Occipital lobe (tissue), 1 donor: ENCODE measurements at regions not wholly inside any gene's neighbourhood (a gene's known extent, or its start where the extent isn't known, plus 50 kb on each side); places are given as distances from the start of the nearest gene placed in this dataset.
"Not testable (repeated sequence)": the region's sequence is repeated elsewhere in the genome, so short reads cannot be mapped to it uniquely, and the experiment has no call there.

ENCODE experiments used
- DNase-seq: peaks from one replicate; lab custom pipeline; 2025; lab: John Stamatoyannopoulos, UW

DNA sequence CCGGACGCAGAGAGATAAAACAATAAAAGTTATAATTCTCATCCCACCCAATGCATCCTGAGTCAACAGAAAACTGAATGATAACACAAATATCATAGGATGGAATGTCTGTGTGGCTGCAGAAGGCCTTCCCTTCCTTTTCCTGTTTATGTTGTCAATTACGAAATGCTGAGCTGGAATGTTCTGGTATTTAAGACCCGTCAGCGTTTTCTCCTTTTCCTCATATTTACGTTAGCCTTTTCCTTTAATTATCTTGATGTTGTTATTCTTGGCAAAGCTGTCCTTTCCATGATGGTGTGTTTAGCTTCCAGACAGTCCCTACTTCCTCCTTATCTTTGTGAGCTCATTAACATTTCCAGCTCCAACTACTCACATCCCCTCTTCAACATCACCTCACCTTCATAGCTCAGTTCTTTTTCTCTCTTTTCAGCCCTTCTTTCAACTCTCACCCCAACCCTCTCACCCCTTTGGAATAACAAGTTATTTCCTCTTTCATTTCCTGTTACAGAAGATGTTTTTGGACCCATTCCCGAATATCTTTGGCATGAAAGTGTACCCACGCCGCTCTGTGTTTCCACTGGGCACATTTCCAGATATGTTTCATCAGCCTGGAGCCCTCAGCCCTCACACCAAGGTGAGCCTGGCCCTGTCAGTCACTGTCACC lies 221.6 kb downstream of the NR2F1-AS1 start:
- no peak for DNase-seq

DNA sequence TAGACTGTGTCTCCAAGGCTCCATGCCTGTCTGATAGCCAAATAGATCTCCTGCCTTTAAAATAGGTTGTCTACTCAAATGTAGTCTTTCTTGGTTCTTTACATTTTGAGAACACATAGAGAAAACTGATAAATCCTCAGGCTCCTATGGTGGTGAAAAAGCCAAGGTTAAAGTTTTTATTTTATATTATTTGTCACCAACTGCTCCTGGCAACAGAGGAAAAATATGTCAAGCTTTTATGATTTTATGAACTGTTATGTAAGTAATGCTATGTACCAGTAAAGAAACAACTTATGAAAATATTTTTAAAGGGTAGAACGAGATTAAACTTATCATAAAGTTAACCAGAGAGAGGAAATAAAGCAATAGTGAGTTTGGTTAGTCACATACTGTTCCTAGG lies 222.8 kb downstream of the NR2F1-AS1 start:
- no peak for DNase-seq

DNA sequence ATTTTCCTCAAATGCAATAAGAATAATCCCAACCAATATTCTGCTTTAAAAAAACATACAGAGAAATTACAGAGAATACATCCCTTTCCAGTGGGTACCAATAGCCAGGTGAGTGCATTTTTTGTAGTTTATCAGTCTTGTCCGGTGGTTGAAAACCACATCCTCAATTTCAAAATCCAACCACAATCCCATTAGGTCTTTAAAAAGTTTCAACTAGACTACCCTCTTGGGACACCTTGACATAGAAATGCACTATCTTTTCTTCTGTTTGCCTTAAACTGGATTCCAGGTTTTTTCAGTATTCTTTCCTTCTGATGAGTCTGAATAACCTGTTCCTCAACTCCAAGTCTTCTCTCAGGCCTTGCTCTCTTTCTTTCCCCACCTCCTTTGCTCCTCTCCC lies 223.3 kb downstream of the NR2F1-AS1 start:
- DNase-seq = no peak

DNA sequence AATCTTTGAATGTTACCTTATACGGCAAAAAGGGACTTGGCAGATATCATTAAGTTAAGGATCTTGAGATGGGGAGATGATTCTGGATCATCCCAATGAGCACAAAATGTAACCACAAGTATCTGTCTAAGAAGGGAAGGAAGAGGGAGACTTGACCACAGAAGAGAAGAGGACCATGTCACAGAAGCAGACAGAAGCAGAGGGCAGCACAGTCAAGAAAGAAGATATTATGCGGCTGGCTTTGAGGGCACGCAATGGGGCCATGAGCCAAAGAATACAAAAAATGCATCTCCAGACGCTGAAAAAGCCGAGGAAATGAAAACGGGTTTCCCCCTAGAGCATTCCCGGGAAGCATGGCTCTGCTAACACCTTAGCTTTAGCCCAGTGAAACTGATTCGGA lies 225.3 kb downstream of the NR2F1-AS1 start:
- no peak for DNase-seq

DNA sequence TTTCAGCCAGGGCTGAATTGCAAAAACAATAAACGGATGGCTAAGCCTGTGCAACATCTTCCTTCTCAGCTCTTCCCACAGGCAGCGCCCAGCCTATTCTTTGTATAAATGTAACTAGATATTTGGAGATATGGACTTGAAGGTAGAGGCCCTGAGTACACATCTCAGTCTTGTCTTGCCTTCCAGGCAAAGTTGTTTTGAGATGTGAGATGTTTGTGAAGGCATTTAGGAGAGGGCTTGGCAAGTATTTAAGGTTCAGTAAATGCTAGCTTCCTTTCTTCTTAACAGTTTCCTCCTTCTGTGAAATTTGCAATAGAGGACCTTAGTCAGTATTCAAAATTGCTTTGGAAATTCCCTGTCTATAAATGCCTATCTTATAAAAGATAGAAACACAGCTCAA lies 228.8 kb downstream of the NR2F1-AS1 start:
- DNase-seq = no peak

DNA sequence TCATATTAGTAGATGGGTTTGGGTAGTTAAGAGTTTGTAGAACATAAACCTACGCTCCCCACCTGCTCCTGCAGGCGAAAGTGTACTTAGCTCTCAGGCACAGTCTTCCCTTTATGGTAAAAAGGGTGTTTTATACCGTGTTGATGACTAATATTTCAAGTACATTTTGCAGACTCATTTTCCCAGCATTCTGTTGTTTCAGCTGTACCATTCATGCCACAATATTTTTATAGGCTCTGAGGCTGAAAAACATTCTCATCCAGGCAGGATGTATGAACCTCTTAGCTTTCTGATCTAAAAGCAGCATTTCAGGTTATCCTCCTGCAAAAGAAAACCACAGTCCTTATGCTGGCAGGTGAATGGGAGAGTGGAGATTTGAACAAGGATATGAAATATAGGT lies 231.4 kb downstream of the NR2F1-AS1 start:
- DNase-seq = no peak

DNA sequence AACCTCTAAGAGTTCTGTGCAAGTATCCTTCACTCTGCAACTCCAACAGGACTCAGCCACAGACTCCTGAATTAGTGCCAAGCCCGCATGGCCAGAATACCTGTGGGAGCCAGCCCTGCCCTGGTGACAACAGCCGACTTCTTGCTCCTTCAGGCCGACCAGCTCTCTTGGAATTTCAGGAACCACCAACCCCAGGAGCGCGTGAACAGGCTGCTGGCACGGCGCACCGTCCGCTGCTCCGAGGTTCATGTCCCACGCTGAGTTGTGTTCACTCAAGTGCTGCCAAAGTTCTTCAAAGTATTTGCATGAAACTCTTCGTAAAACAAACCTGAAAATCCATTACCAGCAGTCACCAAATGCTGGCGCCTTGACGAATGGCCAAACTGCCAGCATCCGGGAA lies 232.8 kb downstream of the NR2F1-AS1 start:
- no peak for DNase-seq

DNA sequence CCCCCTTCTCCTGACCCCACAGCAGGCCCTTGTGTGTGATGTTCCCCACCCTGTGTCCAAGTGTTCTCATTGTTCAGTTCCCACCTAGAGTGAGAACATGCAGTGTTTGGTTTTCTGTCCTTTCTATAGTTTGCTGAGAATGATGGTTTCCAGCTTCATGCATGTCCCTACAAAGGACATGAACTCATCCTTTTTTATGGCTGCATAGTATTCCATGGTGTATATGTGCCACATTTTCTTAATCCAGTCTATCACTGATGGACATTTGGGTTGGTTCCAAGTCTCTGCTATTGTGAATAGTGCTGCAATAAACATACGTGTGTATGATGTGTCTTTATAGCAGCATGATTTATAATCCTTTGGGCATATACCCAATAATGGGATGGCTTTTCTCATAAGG lies 234.2 kb downstream of the NR2F1-AS1 start:
- DNase-seq = not testable (repeated sequence)

DNA sequence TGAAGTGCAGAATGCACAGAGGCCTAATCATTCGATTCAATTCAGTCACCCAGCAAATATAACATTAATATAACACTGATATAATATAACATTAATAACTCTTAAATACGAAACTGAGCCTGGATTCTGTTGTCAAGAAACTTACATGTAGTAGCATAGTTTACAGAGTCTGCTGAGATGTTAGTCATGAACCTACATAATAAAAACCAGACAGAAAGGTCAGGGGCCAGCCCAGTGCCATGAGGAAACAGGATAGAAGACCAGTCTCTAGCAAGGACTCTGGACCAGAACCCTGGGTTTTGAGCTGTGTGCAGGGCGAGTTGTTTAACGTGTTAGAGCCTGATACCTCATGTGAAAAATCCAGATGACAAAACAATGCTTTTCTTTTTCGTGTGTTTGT lies 234.7 kb downstream of the NR2F1-AS1 start:
- DNase-seq = no peak

DNA sequence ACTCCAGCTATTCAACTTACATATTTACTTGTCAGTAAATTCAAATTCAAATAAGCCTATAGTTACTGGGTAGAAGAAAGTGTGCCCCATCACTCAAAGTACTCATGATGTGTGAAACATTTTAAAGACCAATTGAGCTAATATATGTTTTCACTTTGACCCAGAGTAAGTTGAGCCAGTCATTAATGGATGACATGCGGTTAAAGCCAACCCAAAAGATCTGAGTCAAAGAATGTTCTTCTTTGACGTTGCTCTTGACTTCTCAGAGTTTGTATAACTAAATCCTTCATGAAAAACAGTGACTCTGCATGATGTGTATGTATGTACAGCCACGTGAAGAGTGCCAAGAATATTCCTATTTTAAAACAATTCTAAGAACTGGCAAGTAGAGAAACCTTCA lies 237.4 kb downstream of the NR2F1-AS1 start:
- DNase-seq = no peak

DNA sequence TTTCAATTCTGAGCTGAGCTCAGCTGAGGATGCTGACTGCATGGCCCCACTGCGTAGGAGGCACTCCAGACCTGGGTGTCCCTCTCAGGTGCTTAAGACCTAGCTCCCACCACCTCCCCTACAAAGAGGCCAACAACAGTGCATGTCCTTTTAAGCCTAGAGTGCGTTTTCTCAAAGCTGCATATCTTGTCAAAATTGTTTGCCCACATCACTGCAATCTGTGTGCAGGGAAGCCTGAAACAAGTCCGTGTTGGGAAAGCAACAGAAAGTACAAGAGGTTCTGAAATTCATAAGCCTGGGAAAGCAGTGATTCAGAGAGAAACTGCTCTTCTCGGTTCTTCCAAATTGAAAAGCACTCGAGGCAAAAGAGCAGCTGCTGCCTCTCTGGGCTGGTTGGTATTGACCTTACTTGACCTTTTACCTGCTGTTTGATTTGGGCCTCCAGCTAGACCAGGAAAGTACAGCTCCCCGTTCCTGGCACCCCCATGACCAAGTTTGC lies 238.4 kb downstream of the NR2F1-AS1 start:
- DNase-seq = peak; percentile 11

DNA sequence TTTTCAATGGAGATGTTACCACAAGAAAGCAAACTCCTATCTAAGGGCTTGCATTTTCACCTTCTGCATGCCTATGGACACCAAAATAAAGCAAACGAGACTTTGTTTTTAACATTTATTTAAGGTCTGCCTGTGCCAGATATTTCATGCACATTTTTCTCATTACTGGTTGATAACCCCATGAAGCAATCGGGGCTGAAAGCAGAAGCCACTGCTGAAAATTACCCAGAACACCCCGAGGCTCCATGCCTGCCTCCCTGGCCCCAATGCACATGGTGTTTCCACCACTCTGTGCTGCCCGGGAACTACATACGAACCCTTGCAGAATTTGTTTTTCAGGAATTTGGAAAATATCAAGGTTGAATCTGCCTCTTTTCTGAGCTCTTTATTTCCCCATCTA lies 240.1 kb downstream of the NR2F1-AS1 start:
- no peak for DNase-seq

DNA sequence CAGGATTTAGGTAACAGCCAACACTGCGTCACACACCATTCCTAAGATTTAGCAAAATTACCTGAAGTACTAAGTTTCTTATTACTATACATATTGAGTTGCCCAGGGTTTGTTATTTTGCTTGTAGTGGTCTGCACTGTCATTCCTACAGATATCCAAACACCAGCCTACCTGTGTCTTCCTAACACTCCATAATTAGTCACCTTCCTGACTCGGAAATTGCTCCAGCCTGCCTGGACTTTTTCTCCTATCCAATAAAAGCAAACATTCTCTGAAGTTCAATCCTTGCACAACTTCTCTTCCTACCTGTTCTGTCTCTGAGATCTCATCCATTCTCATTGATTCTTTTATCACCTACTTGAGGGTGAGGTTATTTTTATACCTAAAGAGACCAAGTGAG lies 243.9 kb downstream of the NR2F1-AS1 start:
- no peak for DNase-seq

DNA sequence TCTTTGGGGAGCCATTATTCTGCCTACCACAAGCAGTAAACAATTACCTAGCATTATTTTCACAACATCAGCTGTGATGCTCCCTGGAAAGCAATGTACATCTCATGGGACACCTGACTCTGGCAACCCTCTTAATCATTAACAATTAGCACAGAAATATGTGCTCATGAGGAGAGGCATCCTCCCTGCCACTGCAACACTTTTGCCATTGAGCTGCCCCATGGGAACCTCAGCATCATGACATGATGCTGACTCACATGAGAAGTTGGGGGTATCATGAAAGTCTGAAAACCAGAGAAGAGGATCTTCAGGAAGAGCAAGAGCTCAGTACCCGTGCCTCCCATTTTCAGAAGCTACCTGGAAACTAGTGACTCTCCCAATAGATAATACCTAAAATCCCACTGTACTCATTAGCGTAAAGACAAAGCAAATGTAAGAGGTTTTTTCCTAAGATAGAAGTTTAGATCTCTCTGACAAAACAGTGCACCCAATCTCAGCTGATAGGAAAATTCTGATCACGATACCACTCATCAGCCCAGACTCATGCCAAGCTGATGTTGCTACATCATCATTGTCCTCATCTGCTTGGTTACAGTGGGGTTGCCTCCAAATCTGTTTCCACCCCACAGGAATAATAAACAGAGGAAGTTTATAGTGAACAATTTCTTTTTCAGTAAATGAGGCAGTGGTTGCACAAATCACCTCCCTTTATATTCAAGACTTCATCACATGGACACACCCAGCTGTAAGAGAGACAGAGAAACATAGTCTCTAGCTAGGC lies 244.5 kb downstream of the NR2F1-AS1 start:
- DNase-seq = no peak

DNA sequence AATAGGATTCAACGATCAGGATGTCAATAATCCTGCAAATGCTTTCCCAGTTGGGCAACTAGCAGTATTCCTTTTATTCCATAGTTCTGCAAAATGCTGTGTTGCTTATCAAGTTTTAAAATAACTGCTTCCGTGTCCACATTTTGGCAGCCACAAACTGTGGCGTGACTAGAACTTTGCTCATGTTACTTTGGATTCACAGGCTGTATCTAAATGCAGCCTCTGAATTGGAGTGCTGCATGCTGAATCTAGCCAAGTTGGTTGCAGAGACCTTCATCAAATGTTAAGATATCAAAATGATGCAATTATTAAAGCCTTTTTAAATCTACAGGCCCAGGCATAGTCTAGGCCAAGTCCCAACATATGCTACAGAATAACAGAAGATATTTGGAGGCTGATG lies 249.2 kb downstream of the NR2F1-AS1 start:
- DNase-seq = peak; percentile 20

DNA sequence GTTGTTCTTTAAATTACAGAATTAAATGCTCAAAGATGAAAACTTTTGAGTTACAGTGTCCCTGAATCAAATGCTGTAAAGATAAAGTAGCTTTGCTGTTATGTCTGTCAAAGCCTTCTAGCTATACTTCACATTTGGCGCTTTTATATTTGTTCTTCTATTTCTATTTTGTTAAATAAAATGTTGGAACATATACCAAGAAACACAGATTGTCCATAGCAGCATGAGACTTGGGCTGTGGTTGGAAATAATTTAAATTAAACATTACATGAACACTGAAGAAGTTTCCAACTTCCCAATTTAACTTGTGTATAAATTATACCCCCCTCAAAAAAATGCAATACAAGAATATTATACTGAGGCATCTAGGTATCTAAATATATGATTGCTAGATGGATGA lies 249.8 kb downstream of the NR2F1-AS1 start:
- no peak for DNase-seq

DNA sequence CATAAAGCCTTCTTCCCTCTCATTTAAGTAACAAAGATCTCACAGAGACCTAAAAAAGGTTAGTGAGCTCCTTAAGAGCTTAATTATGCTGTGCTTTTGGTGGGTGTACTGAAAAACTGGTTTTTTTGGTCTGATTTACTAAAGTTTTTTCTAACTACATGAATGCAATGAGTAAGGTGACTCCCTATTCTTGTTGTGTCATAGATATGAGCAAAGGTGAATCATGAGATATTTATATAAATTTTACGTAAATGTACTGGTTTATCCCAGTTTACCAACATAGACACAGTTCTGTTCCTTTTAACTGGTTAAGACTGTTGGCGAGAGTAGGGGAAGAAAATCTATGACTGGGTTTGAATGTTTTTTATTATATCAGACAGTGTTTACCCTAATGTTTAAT lies 250.5 kb downstream of the NR2F1-AS1 start:
- DNase-seq = no peak

DNA sequence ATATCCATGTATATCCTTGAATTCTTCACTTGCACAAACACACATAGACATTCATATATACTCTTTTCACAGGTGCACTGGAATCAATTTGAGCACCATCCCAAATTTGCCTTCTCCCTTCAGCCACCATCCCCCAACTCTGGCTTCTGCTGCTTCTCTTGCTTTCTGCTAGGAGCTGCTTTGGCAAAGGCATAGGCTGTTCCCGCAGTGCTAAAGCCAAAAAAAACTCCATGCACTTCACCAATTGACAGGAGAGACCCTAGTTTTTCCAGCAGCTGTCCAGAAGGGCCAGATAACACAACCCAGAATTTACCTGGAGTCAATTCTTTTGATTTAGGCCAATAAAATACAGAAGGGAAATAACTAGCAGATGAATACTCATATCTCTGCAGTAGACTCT lies 251.3 kb downstream of the NR2F1-AS1 start:
- DNase-seq = peak; percentile 4

DNA sequence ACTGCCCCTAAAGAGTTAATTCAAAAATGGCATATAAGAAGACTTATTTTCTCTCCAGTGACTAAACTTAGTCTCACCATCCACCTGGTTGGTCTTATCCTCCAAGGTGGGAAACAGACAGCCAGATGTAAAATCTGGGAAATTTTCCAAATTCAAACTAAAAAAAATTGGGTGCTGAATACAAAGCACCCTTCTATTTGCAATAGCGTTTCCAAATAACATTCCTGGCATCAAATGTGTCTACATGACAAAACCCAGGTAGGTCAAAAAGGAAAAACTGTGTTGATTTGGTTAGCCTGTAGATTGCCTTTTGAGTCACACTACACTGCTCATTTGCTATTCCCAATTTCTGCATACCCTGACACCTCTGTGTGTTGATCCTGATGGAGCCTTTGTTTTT lies 252.2 kb downstream of the NR2F1-AS1 start:
- DNase-seq = no peak

DNA sequence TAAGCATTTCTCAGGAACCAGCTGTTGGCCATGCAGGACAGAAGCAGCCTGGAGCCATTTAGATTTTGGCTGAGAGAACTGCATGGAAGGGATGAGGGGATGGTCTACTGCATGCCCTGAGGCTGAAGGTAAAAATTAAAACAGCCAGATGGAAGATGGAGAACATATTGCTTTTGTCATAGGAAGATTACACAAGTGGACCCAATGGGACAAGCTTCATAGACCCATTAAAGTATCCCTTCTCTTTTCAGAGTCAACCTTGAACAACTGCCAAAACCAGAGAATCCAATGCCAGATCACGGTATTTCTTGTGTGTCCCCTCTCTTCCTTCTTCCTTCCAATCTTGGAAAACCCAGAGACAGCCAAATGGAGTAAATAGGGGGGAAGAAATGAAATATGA lies 253.4 kb downstream of the NR2F1-AS1 start:
- DNase-seq = no peak

DNA sequence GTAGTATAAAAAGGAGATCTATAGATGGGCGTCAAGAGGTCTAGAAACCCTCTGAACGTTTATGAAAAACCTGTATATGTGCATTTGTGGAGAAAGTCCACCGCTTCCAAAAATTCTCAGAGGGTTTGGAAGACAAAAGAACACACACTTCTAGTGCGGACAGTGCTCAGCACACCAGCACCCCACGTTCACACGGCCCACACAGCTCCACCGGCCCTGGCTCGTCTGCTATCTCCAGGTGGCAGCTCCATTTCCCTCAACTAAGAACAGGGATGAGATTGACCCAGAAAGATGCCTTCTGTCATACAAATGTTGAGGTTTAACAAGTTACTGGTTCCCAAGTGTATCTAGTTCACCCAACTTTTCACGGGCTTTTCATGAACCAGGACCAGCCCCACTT lies 255.1 kb downstream of the NR2F1-AS1 start:
- peak; percentile 7 for DNase-seq

DNA sequence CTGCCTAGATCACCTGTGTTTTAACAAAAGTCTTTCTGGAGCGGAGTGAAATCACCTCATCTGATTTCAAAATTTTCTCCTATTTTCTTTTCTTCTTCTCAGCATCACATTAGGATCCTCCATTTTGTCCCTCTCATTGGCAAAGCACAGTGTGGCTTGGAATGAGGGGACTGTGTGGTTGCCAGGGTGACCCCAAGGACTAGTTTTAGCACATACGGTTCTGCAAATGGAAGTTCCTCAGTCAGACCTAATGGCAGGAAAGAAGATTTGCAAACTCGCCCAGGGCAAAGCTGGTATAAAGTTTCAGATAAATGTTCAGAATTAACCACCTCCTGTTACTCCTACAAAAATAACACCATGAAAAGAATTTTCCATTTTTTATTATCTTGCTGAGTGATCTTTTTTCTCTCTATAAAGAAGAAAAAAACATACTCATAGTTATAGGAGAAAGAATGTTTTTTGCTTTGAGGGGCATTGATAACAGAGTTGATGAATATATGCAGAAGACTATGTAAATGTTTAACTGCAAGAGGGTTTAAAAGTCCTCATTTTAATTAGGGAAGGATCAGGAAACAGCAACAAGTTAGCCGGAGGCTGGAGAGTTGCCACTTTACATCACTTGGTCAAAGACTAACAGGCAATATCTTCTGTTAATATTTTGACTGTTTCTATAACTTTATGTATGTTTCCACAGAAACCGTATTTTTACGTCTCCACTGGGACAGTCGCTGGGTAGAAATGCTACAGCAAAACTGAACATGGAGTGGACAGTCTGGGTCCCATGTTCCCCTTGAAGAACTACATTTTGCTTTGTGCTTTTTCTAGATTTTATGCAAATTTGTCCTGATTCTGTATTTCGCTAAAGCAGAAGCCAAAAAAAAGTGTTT lies 257.8 kb downstream of the NR2F1-AS1 start:
- no peak for DNase-seq
